H1 (cell line): ENCODE measurements at regions not wholly inside any gene's neighbourhood (a gene's known extent, or its start where the extent isn't known, plus 50 kb on each side); places are given as distances from the start of the nearest gene placed in this dataset.

Experiments
- CTCF ChIA-PET: fragments of 300-600 bp; sonication (Branson Sonifier 250); formaldehyde crosslinking; loops from one replicate; lab custom pipeline; 2021; ENCODE audit not compliant: partially characterized antibody; lab: Charles Lee
- POLR2A ChIA-PET: fragments of 300-600 bp; sonication (Branson Sonifier 250); formaldehyde crosslinking; loops from one replicate; lab custom pipeline; 2021; ENCODE audit warnings: inconsistent platforms; ENCODE audit not compliant: partially characterized antibody; lab: Charles Lee
- DNase-seq, 2 experiments: peaks; one replicate each; pipeline versions ENCODE4 v3.0.0 to v3.0.0-alpha.2; 2010 to 2022; ENCODE audit warnings: low spot score in 2 of 2, low read depth in 1 of 2, mixed read lengths in 1 of 2
- FAIRE-seq: peaks from 2 replicates; lab custom pipeline; 2011; peaks lifted over from hg19 to GRCh38; lab: Jason Lieb, UNC
- H2AFZ ChIP-seq: 2 replicates; pipeline ENCODE4 v1.8.1; 2012; ENCODE audit warnings: low read length, inconsistent platforms
- H2AK5ac ChIP-seq: 2 replicates; pipeline ENCODE4 v1.6.1; 2013; ENCODE audit warnings: low read depth, low read length
- H2BK120ac ChIP-seq: replicated peaks from 2 replicates; pipeline ENCODE3; 2013; ENCODE audit warnings: low read depth, low read length, inconsistent platforms
- H2BK12ac ChIP-seq: 2 replicates; pipeline ENCODE4 v1.6.1; 2013; ENCODE audit warnings: low read depth, low read length
- H2BK15ac ChIP-seq: 2 replicates; pipeline ENCODE4 v1.6.1; 2013; ENCODE audit warnings: low read length
- H2BK20ac ChIP-seq: 2 replicates; pipeline ENCODE4 v1.6.1; 2013; ENCODE audit warnings: low read length
- H2BK5ac ChIP-seq: 2 replicates; pipeline ENCODE4 v1.6.1; 2013; ENCODE audit warnings: low read depth, low read length
- H3K14ac ChIP-seq: 2 replicates; pipeline ENCODE4 v1.6.1; 2013; ENCODE audit warnings: inconsistent platforms; ENCODE audit not compliant: insufficient read length
- H3K18ac ChIP-seq: 2 replicates; pipeline ENCODE4 v1.6.1; 2013; ENCODE audit warnings: low read length; ENCODE audit errors: extremely low read depth
- H3K23ac ChIP-seq: 2 replicates; pipeline ENCODE4 v1.6.1; 2013; ENCODE audit warnings: inconsistent platforms; ENCODE audit not compliant: insufficient read length
- H3K23me2 ChIP-seq: 2 replicates; pipeline ENCODE4 v1.6.1; 2013; ENCODE audit warnings: low read depth, low read length
- H3K27ac ChIP-seq: 2 replicates; pipeline ENCODE4 v1.6.1; 2011; ENCODE audit warnings: low read depth, low read length, inconsistent platforms
- H3K27me3 ChIP-seq, 4 experiments: replicated peaks in 1 of 4; 1 replicate in 1 of 4; 2 replicates in 3 of 4; pipeline versions ENCODE4 v1.6.1 to v1.8.1; 2011 to 2013; ENCODE audit warnings: low read length in 3 of 4, mild to moderate bottlenecking in 3 of 4, inconsistent platforms in 2 of 4, mixed read lengths in 2 of 4, moderate library complexity in 1 of 4; ENCODE audit not compliant: control insufficient read depth in 3 of 4, insufficient read depth in 3 of 4; ENCODE audit errors: extremely low read depth in 1 of 4
- H3K36me3 ChIP-seq, 4 experiments: 2 replicates each; pipeline versions ENCODE4 v1.6.1 to v1.8.1; 2011 to 2013; ENCODE audit warnings: mild to moderate bottlenecking in 4 of 4, low read length in 3 of 4, moderate library complexity in 2 of 4, control low read depth in 1 of 4, inconsistent platforms in 1 of 4; ENCODE audit not compliant: insufficient read depth in 4 of 4, control insufficient read depth in 2 of 4
- H3K4ac ChIP-seq: replicated peaks from 2 replicates; pipeline ENCODE3; 2013; ENCODE audit warnings: low read length, low read depth, mixed read lengths, inconsistent platforms; ENCODE audit not compliant: insufficient read length
- H3K4me1 ChIP-seq, 4 experiments: replicated peaks in 1 of 4; 1 replicate in 1 of 4; 2 replicates in 3 of 4; pipeline versions ENCODE4 v1.6.1 to v1.8.1; 2011 to 2013; ENCODE audit warnings: low read length in 3 of 4, inconsistent platforms in 2 of 4, mixed read lengths in 1 of 4; ENCODE audit not compliant: insufficient read depth in 4 of 4, control insufficient read depth in 3 of 4
- H3K4me2 ChIP-seq, 2 experiments: 2 replicates each; pipeline versions ENCODE4 v1.6.1 to v1.8.1; 2011 to 2013; ENCODE audit warnings: low read depth in 2 of 2, low read length in 2 of 2, control low read depth in 1 of 2, inconsistent platforms in 1 of 2, mild to moderate bottlenecking in 1 of 2; ENCODE audit not compliant: insufficient read depth in 1 of 2
- H3K4me3 ChIP-seq, 4 experiments: fragments of 200-600, 300-600 bp in 1 of 4; sonication (generic), shearing (Covaris generic), sonication (Bioruptor Twin) in 1 of 4; 2 replicates each; pipeline versions ENCODE4 v1.5.1 to v1.8.1; 2011 to 2016; ENCODE audit warnings: low read length in 4 of 4, low read depth in 3 of 4, control low read depth in 2 of 4, inconsistent platforms in 2 of 4, mild to moderate bottlenecking in 2 of 4, mixed read lengths in 1 of 4, moderate library complexity in 1 of 4; ENCODE audit not compliant: insufficient read depth in 2 of 4; ENCODE audit errors: extremely low read depth in 1 of 4
- H3K56ac ChIP-seq: replicated peaks from 2 replicates; pipeline ENCODE3; 2013; ENCODE audit warnings: low read depth, mild to moderate bottlenecking, mixed read lengths, low read length, inconsistent platforms; ENCODE audit not compliant: insufficient read length
- H3K79me1 ChIP-seq: 2 replicates; pipeline ENCODE4 v1.6.1; 2013; ENCODE audit warnings: low read depth, low read length, control low read depth
- H3K79me2 ChIP-seq, 2 experiments: 2 replicates each; pipeline versions ENCODE4 v1.6.1 to v1.8.1; 2012 to 2013; ENCODE audit warnings: low read length in 2 of 2, mild to moderate bottlenecking in 2 of 2, inconsistent platforms in 1 of 2; ENCODE audit not compliant: insufficient read depth in 2 of 2, control insufficient read depth in 1 of 2
- H3K9ac ChIP-seq, 4 experiments: replicated peaks in 1 of 4; 1 replicate in 1 of 4; 2 replicates in 3 of 4; pipeline versions ENCODE4 v1.6.1 to v1.8.1; 2011 to 2013; ENCODE audit warnings: low read depth in 3 of 4, low read length in 3 of 4, control low read depth in 2 of 4, mild to moderate bottlenecking in 2 of 4, moderate library complexity in 2 of 4, inconsistent platforms in 1 of 4; ENCODE audit errors: extremely low read depth in 1 of 4
- H3K9me3 ChIP-seq, 2 experiments: 2 replicates each; pipeline versions ENCODE4 v1.6.1 to v1.8.1; 2012 to 2013; ENCODE audit warnings: mild to moderate bottlenecking in 2 of 2, moderate library complexity in 2 of 2, control low read depth in 1 of 2, inconsistent platforms in 1 of 2, low read depth in 1 of 2, low read length in 1 of 2, mixed read lengths in 1 of 2; ENCODE audit not compliant: insufficient read depth in 2 of 2
- H4K20me1 ChIP-seq, 2 experiments: replicated peaks in 1 of 2; 2 replicates each; pipeline versions ENCODE3 to v1.8.1; 2011 to 2013; ENCODE audit warnings: inconsistent platforms in 2 of 2, low read length in 2 of 2, mild to moderate bottlenecking in 1 of 2; ENCODE audit not compliant: insufficient read depth in 2 of 2, control insufficient read depth in 1 of 2
- H4K5ac ChIP-seq: 2 replicates; pipeline ENCODE4 v1.6.1; 2013; ENCODE audit warnings: low read length, low read depth, mixed read lengths, inconsistent platforms; ENCODE audit not compliant: insufficient read length
- H4K8ac ChIP-seq: 2 replicates; pipeline ENCODE4 v1.8.0; 2013; ENCODE audit warnings: mild to moderate bottlenecking, moderate library complexity, low read length, inconsistent platforms; ENCODE audit not compliant: insufficient read depth; ENCODE audit errors: extremely low read depth
- H4K91ac ChIP-seq: replicated peaks from 2 replicates; pipeline ENCODE3; 2013; ENCODE audit warnings: low read length, mixed read lengths, inconsistent platforms; ENCODE audit not compliant: insufficient read length
- BCL11A ChIP-seq, 2 experiments: IDR thresholded peaks; one replicate each; pipeline ENCODE4 v1.6.1; 2011; ENCODE audit warnings: low read depth in 2 of 2, low read length in 2 of 2, mild to moderate bottlenecking in 2 of 2
- CBX5 ChIP-seq: fragments of 300-800, 300-1000 bp; sonication (generic); IDR thresholded peaks from 2 replicates; pipeline ENCODE4 v1.7.1; 2016; ENCODE audit warnings: antibody characterized with exemption, low read length, low read depth
- HDAC2 ChIP-seq, 2 experiments: fragments of 300-600 bp in 1 of 2; sonication (generic) in 1 of 2; IDR thresholded peaks; 2 replicates each; pipeline ENCODE4 v1.6.1; 2011 to 2012; ENCODE audit warnings: low read depth in 2 of 2, low read length in 2 of 2, mild to moderate bottlenecking in 2 of 2, moderate library complexity in 2 of 2, borderline replicate concordance in 1 of 2, inconsistent platforms in 1 of 2
- JUND ChIP-seq: IDR thresholded peaks from 2 replicates; pipeline ENCODE4 v1.6.1; 2011; ENCODE audit warnings: mild to moderate bottlenecking, improper control_type of control experiment, low read length
- KDM1A ChIP-seq: fragments of 200-600, 300-600 bp; sonication (generic); IDR thresholded peaks from 2 replicates; pipeline ENCODE4 v1.7.1; 2016; ENCODE audit warnings: mild to moderate bottlenecking, low read length, borderline replicate concordance
- KDM4A ChIP-seq: IDR thresholded peaks from one replicate; pipeline ENCODE4 v1.7.1; 2012; ENCODE audit warnings: low read depth, mild to moderate bottlenecking, moderate library complexity, low read length, inconsistent platforms; ENCODE audit not compliant: severe bottlenecking
- POLR2A ChIP-seq, 2 experiments: IDR thresholded peaks; 1 replicate in 1 of 2; 2 replicates in 1 of 2; pipeline ENCODE4 v1.6.1; 2011; ENCODE audit warnings: low read depth in 2 of 2, low read length in 2 of 2, mild to moderate bottlenecking in 2 of 2; ENCODE audit errors: control extremely low read depth in 1 of 2
- RXRA ChIP-seq: IDR thresholded peaks from 2 replicates; pipeline ENCODE4 v1.6.1; 2011; ENCODE audit warnings: low read depth, mild to moderate bottlenecking, low read length, moderate library complexity; ENCODE audit not compliant: insufficient read depth
- TAF1 ChIP-seq: IDR thresholded peaks from 2 replicates; pipeline ENCODE4 v1.6.1; 2011; ENCODE audit warnings: mild to moderate bottlenecking, low read depth, low read length
- WGBS, 2 experiments: shearing (Covaris generic) in 1 of 2; methylation state at CpG; one replicate each; pipeline versions ENCODE4 v1.1.6 to v1.1.7; 2013 to 2015; ENCODE audit warnings: low lambda C conversion rate in 2 of 2, mixed read lengths in 2 of 2, inconsistent platforms in 1 of 2, low coverage in 1 of 2, missing lambda C conversion rate in 1 of 2; ENCODE audit not compliant: insufficient replicate concordance in 2 of 2, insufficient coverage in 1 of 2, insufficient read length in 1 of 2; ENCODE audit errors: extremely low coverage in 1 of 2, missing lambda C conversion rate in 1 of 2; 5-methylcytosine and 5-hydroxymethylcytosine counted together
- TF ChIP-seq, protein P1 (sequence below): IDR thresholded peaks from 2 replicates; pipeline ENCODE4 v1.6.1; 2012; ENCODE audit warnings: low read length, inconsistent platforms
- TF ChIP-seq, protein P2 (sequence below): IDR thresholded peaks from 2 replicates; pipeline ENCODE4 v1.6.1; 2011; ENCODE audit warnings: low read length, improper control_type of control experiment

DNA sequence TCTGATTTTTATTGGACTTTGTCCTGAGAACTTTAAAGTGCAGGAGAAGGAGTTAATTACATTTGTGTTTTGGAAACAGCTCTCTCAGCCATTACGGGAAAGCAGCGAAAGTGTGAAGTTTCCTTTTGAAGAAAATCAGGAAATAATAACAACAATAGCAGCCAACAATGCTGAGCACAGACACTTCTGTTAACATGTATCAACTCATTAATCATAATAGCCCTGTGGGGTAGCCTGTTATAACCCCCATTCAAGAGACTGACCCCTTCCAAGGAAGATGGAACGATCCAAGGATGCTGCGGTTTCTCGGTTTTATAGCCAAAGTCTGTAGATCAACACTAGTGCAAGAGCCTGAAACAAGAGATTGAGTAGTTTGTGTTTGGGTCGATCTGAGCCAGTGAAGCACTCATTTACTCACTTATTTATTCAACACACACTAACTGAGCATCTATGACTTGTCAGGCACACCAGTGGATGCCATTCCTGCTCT, 195.5 kb downstream of the DRD1 start:
- no peaks in the 10 kb centered on the region for H3K36me3 ChIP-seq
- H3K9ac ChIP-seq: no peak overlapping the region
- H4K5ac ChIP-seq: no peak overlapping the region
- no peak overlapping the region for H4K8ac ChIP-seq
- H3K4me3 ChIP-seq: no peak overlapping the region
- H2BK5ac ChIP-seq: no peak overlapping the region
- no peaks in the 10 kb centered on the region for H4K20me1 ChIP-seq
- FAIRE-seq (no peak), DNase-seq (no peak)
- H3K79me2 ChIP-seq: no peaks in the 10 kb centered on the region
- no peak overlapping the region for H2BK15ac ChIP-seq
- H3K4me2 ChIP-seq: no peak overlapping the region
- no peaks in the 10 kb centered on the region for H3K79me1 ChIP-seq
- no peak overlapping the region for H2BK20ac ChIP-seq
- no peak overlapping the region for H3K4ac ChIP-seq
- CTCF ChIA-PET: interaction anchor here (1.1 to 1.9 kb wide), 2 partner anchors 8 to 190 kb away, joined by 3 to 7 read pairs; no protein-coding TSS in a partner anchor
- H3K27ac ChIP-seq: no peak overlapping the region
- H3K23me2 ChIP-seq: no peaks in the 10 kb centered on the region
- no peaks in the 10 kb centered on the region for H3K27me3 ChIP-seq
- H2BK12ac ChIP-seq: no peak overlapping the region
- no peak overlapping the region for H2AK5ac ChIP-seq
- H4K91ac ChIP-seq: no peak overlapping the region
- POLR2A ChIA-PET: no interaction called here
- no peaks in the 10 kb centered on the region for H3K9me3 ChIP-seq
- no peak overlapping the region for H3K18ac ChIP-seq
- no peak overlapping the region for H3K23ac ChIP-seq
- H3K14ac ChIP-seq: no peak overlapping the region
- H3K4me1 ChIP-seq: no peaks in the 10 kb centered on the region; a peak in 1 of 7 replicates
- H2AFZ ChIP-seq: no peak overlapping the region
- no peak overlapping the region for H3K56ac ChIP-seq
- 88% methylated on average over 6 of the region's 6 CpGs; no CpG with 5 or more reads in 1 of the 2 experiments for WGBS, 2 experiments
- no peak overlapping the region for H2BK120ac ChIP-seq
- TF ChIP-seq KDM1A (no peak), CBX5 (no peak), JUND (no peak), KDM4A (no peak), HDAC2 (IDR thresholded peaks at IDR 0.05; ENCODE audit: borderline replicate concordance in 1 of 2, low read depth in 2 of 2, low read length in 2 of 2) (no peak), POLR2A (IDR thresholded peaks at IDR 0.05; ENCODE audit: control extremely low read depth in 1 of 2, low read depth in 2 of 2, low read length in 2 of 2) (no peak), RXRA (no peak), BCL11A (IDR thresholded peaks at IDR 0.05; ENCODE audit: low read depth in 2 of 2, low read length in 2 of 2) (no peak), TAF1 (no peak)
- TF ChIP-seq, protein P1, sequence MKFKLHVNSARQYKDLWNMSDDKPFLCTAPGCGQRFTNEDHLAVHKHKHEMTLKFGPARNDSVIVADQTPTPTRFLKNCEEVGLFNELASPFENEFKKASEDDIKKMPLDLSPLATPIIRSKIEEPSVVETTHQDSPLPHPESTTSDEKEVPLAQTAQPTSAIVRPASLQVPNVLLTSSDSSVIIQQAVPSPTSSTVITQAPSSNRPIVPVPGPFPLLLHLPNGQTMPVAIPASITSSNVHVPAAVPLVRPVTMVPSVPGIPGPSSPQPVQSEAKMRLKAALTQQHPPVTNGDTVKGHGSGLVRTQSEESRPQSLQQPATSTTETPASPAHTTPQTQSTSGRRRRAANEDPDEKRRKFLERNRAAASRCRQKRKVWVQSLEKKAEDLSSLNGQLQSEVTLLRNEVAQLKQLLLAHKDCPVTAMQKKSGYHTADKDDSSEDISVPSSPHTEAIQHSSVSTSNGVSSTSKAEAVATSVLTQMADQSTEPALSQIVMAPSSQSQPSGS: no peak
- TF ChIP-seq, protein P2, sequence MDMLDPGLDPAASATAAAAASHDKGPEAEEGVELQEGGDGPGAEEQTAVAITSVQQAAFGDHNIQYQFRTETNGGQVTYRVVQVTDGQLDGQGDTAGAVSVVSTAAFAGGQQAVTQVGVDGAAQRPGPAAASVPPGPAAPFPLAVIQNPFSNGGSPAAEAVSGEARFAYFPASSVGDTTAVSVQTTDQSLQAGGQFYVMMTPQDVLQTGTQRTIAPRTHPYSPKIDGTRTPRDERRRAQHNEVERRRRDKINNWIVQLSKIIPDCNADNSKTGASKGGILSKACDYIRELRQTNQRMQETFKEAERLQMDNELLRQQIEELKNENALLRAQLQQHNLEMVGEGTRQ: no peak
